Mesothelial cell of epicardium (in vitro differentiated cells): ENCODE measurements at regions not wholly inside any gene's neighbourhood (a gene's known extent, or its start where the extent isn't known, plus 50 kb on each side); places are given as distances from the start of the nearest gene placed in this dataset.

Experiments used
- DNase-seq, 2 experiments: peaks; one replicate each; pipeline ENCODE4 v3.0.0; 2021; ENCODE audit warnings: low spot score in 2 of 2; ENCODE audit not compliant: unreplicated experiment in 2 of 2
- H3K27ac Mint-ChIP-seq: 2 replicates; pipeline ENCODE4 v1.8.0; 2021; ENCODE audit warnings: mixed read lengths
- H3K27me3 Mint-ChIP-seq: 2 replicates; pipeline ENCODE4 v1.8.0; 2021; ENCODE audit warnings: low read depth, mixed read lengths
- H3K36me3 Mint-ChIP-seq: 2 replicates; pipeline ENCODE4 v1.8.0; 2021; ENCODE audit warnings: mixed read lengths
- H3K4me1 Mint-ChIP-seq: 2 replicates; pipeline ENCODE4 v1.8.0; 2021; ENCODE audit warnings: mixed read lengths
- H3K4me3 Mint-ChIP-seq: 2 replicates; pipeline ENCODE4 v1.8.0; 2021; ENCODE audit warnings: mild to moderate bottlenecking, moderate library complexity, mixed read lengths
- H3K9me3 Mint-ChIP-seq: 2 replicates; pipeline ENCODE4 v1.8.0; 2021; ENCODE audit warnings: mixed read lengths
- TF ChIP-seq, protein P1 (sequence below): fragments of 200-600 bp; sonication (generic); IDR thresholded peaks from one replicate; pipeline ENCODE4 v1.5.0; 2021; ENCODE audit warnings: antibody characterized with exemption; ENCODE audit not compliant: unreplicated experiment

- no peak for DNase-seq
- Mint-ChIP-seq H3K4me3 (no peak overlapping the region), H3K27me3 (no peaks in the 10 kb centered on the region), H3K36me3 (no peaks in the 10 kb centered on the region), H3K9me3 (no peaks in the 10 kb centered on the region), H3K4me1 (peaks cover 4% of the 10 kb centered on the region), H3K27ac (no peak overlapping the region)
- TF ChIP-seq, protein P1, sequence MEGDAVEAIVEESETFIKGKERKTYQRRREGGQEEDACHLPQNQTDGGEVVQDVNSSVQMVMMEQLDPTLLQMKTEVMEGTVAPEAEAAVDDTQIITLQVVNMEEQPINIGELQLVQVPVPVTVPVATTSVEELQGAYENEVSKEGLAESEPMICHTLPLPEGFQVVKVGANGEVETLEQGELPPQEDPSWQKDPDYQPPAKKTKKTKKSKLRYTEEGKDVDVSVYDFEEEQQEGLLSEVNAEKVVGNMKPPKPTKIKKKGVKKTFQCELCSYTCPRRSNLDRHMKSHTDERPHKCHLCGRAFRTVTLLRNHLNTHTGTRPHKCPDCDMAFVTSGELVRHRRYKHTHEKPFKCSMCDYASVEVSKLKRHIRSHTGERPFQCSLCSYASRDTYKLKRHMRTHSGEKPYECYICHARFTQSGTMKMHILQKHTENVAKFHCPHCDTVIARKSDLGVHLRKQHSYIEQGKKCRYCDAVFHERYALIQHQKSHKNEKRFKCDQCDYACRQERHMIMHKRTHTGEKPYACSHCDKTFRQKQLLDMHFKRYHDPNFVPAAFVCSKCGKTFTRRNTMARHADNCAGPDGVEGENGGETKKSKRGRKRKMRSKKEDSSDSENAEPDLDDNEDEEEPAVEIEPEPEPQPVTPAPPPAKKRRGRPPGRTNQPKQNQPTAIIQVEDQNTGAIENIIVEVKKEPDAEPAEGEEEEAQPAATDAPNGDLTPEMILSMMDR = no peak
Measured at GRCh38 chr18:66792466-66792865, 188.6 kb upstream of the CDH19 start.

- H3K36me3 Mint-ChIP-seq = no peaks in the 10 kb centered on the region
- no peaks in the 10 kb centered on the region for H3K9me3 Mint-ChIP-seq
- H3K4me1 Mint-ChIP-seq = no peaks in the 10 kb centered on the region
- H3K27me3 Mint-ChIP-seq = no peaks in the 10 kb centered on the region
- no peak for DNase-seq
- H3K4me3 Mint-ChIP-seq = no peak overlapping the region
- TF ChIP-seq, protein P1 = no peak
- no peak overlapping the region for H3K27ac Mint-ChIP-seq
Measured at GRCh38 chr18:66780609-66781008, 176.7 kb upstream of the CDH19 start.

DNA sequence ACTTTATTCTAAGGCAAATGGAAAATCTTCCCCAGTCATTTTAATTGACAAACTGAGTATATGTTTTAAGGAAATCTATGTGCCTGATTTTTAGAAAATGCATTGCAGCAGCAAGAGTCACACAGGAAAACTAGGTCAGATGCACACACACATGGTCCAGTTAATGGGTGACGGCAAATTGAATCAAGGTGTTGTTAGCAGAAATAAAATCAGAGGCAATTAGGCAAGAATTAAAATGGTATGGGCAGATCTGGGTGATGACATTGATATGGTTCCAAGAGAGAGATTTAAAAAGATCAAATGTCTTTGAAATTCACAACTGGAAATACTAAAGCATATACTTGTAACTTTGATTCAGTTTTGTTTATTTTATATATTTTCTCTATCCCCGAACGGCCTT is 174.2 kb upstream of the CDH19 start:
- H3K9me3 Mint-ChIP-seq = no peaks in the 10 kb centered on the region
- TF ChIP-seq, protein P1 = no peak

DNA sequence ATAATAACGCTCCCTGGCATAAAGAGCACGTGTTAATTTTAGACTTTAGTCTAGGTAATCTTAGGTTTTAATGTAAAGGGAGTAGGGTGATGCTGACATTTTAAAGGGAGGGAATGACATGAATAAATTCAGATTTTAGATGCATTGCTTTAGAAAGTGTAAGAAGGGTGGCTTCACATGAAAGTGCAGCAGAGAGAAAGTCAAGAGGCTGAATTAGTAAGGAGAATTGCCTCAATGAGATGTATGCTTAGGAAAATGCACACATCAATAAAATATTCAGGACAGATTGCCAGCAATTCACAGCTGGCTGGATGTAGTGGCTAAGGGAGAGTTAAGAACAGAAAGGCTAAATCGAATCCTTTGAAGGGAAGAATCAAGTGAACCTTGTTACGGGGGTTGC is 165.5 kb upstream of the CDH19 start:
- TF ChIP-seq, protein P1 = no peak
- H3K27ac Mint-ChIP-seq = no peak overlapping the region
- peaks cover 2% of the 10 kb centered on the region for H3K4me1 Mint-ChIP-seq
- H3K27me3 Mint-ChIP-seq = no peaks in the 10 kb centered on the region
- no peaks in the 10 kb centered on the region for H3K9me3 Mint-ChIP-seq
- H3K36me3 Mint-ChIP-seq = no peaks in the 10 kb centered on the region
- H3K4me3 Mint-ChIP-seq = no peak overlapping the region
- DNase-seq = no peak

More for the DNA sequence above, 174.2 kb upstream of the CDH19 start:
- Mint-ChIP-seq H3K4me1 (peaks cover 2% of the 10 kb centered on the region), H3K27ac (no peak overlapping the region), H3K36me3 (no peaks in the 10 kb centered on the region), H3K27me3 (no peaks in the 10 kb centered on the region), H3K4me3 (no peak overlapping the region)
- DNase-seq = no peak

DNA sequence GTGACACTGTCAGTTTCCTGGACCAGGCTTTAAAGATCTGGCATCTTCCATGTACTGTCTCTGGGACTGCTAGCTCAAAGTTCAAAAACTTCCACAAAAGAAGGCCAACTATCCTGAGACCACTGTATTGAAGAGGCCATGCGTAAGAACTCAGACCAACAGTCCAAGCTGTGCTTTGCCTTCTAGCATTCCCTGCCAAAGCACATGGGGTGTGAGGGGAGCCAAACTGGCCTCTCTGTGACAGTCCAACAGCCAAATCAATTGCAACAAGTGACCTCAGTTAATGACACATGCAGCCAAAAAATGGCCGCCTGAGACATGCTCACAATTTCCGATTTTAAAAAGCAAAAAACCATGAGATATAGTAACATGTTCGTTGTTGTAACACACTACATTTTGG is 160.3 kb upstream of the CDH19 start:
- H3K4me1 Mint-ChIP-seq = no peaks in the 10 kb centered on the region
- H3K27ac Mint-ChIP-seq = no peak overlapping the region
- no peak for DNase-seq
- TF ChIP-seq, protein P1 = no peak
- no peaks in the 10 kb centered on the region for H3K36me3 Mint-ChIP-seq
- H3K9me3 Mint-ChIP-seq = no peaks in the 10 kb centered on the region
- H3K27me3 Mint-ChIP-seq = no peaks in the 10 kb centered on the region
- H3K4me3 Mint-ChIP-seq = no peak overlapping the region

DNA sequence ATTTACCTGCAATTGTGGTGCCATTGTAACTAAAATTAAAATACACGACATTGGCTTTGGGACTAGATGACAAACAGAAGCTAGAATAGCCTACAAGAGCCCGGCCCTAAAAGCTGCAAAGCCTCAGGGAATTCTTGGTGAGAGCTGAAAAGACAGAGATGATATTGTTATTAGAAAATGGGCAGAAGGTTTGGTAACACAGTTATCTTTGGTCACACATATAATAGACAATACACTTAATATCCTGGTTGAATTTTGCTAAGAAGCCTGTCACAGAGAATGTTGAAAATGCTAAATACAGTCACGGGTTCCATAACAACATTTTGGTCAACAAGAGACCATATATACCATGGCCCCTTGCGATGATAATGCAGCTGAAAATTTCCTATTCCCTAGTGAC is 157.3 kb upstream of the CDH19 start:
- H3K4me1 Mint-ChIP-seq = no peaks in the 10 kb centered on the region
- no peak overlapping the region for H3K27ac Mint-ChIP-seq
- no peak overlapping the region for H3K4me3 Mint-ChIP-seq
- H3K36me3 Mint-ChIP-seq = no peaks in the 10 kb centered on the region
- TF ChIP-seq, protein P1 = no peak
- DNase-seq = no peak
- H3K9me3 Mint-ChIP-seq = no peaks in the 10 kb centered on the region
- no peaks in the 10 kb centered on the region for H3K27me3 Mint-ChIP-seq
